ENCODE measurements at regions not wholly inside any gene's neighbourhood (a gene's known extent, or its start where the extent isn't known, plus 50 kb on each side); places are given as distances from the start of the nearest gene placed in this dataset.

DNA sequence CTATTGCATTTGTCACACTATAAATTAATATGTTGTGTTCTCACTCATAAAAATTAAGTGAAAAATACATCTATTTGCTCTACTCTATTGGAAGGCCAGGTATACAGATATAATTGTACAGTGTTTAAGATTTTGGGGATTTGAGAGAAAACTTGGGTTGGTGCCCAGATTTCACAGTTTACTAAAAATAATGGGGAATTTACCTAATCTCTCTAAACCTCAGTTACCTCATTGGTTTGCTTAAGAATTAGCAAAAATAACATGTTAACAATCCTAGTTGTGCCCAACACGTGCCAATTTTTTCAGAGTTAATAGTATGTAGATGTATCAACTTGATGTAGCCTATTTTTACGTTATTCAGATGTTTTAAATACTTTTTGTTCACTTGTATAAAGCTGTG is 1495.3 kb upstream of the PCDH7 start:
- Histone ChIP-seq H3K4me3 (no peak overlapping the region), H3K27me3 (no peaks in the 10 kb centered on the region), H3K4me1 (no peaks in the 10 kb centered on the region), H3K36me3 (no peaks in the 10 kb centered on the region), H3K27ac (no peak overlapping the region), H3K9me3 (no peaks in the 10 kb centered on the region)
- no peak for DNase-seq (ENCODE audit: low spot score in 2 of 2)
- WGBS, 2 donors = 73 to 80% methylated on average over 2 of the region's 2 CpGs
- TF ChIP-seq, protein P1, sequence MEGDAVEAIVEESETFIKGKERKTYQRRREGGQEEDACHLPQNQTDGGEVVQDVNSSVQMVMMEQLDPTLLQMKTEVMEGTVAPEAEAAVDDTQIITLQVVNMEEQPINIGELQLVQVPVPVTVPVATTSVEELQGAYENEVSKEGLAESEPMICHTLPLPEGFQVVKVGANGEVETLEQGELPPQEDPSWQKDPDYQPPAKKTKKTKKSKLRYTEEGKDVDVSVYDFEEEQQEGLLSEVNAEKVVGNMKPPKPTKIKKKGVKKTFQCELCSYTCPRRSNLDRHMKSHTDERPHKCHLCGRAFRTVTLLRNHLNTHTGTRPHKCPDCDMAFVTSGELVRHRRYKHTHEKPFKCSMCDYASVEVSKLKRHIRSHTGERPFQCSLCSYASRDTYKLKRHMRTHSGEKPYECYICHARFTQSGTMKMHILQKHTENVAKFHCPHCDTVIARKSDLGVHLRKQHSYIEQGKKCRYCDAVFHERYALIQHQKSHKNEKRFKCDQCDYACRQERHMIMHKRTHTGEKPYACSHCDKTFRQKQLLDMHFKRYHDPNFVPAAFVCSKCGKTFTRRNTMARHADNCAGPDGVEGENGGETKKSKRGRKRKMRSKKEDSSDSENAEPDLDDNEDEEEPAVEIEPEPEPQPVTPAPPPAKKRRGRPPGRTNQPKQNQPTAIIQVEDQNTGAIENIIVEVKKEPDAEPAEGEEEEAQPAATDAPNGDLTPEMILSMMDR (IDR thresholded peaks at IDR 0.05) = no peak
- TF ChIP-seq POLR2A (IDR thresholded peaks at IDR 0.05) (no peak), EP300 (IDR thresholded peaks at IDR 0.05) (no peak)

DNA sequence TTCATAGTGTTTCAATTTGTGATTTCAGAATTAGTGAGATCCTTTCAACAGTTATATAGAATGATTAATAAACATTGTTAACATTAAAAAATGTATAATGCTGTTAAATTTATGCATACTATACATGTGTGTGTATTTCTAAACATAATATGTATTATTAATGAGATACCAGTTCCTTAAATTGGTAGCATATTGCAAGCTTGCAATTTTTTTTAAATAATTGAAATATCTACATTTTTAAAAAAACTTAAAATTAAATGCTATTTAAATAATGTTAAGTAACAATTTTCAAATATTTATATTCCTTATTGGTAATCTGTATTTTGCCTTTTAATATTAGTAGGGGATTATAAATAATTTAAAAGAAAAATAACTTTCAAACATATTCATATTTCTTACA is 1479.5 kb upstream of the PCDH7 start:
- H3K9me3 ChIP-seq = no peaks in the 10 kb centered on the region
- H3K27ac ChIP-seq = no peak overlapping the region
- no peak for DNase-seq (ENCODE audit: low spot score in 2 of 2)
- H3K4me1 ChIP-seq = no peaks in the 10 kb centered on the region
- no peak for TF ChIP-seq POLR2A (IDR thresholded peaks at IDR 0.05)
- TF ChIP-seq, protein P1 (IDR thresholded peaks at IDR 0.05) = no peak
- TF ChIP-seq EP300 (IDR thresholded peaks at IDR 0.05) = no peak
- no peaks in the 10 kb centered on the region for H3K36me3 ChIP-seq
- no peaks in the 10 kb centered on the region for H3K27me3 ChIP-seq
- no peak overlapping the region for H3K4me3 ChIP-seq

DNA sequence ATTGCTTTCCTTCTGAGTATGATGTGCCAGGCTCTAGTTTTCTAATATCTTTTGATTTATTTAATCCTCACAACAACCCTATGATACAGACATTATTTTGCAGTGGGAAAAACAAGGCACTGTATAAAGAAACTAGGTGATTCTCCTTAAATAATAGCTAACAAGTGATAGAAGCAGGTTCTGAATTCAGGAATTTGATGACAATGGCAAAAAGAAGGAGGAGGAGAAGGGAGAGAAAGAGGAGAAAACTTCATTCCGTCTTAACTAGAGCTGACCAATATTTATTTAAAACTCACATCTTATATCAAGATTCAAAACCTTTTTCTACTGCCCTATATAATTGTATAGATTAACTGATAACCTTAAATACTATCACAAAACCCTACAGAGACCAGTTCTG is 1477.1 kb upstream of the PCDH7 start:
- H3K9me3 ChIP-seq = no peaks in the 10 kb centered on the region
- TF ChIP-seq EP300 (IDR thresholded peaks at IDR 0.05) (no peak), POLR2A (IDR thresholded peaks at IDR 0.05) (no peak)
- TF ChIP-seq, protein P1 (IDR thresholded peaks at IDR 0.05) = no peak
- no peak overlapping the region for H3K4me3 ChIP-seq
- no peaks in the 10 kb centered on the region for H3K27me3 ChIP-seq
- DNase-seq (ENCODE audit: low spot score in 2 of 2) = no peak
- no peaks in the 10 kb centered on the region for H3K4me1 ChIP-seq
- 88 to 91% methylated on average over 1 of the region's 1 CpG for WGBS, 2 donors
- H3K27ac ChIP-seq = no peak overlapping the region
- H3K36me3 ChIP-seq = no peaks in the 10 kb centered on the region

DNA sequence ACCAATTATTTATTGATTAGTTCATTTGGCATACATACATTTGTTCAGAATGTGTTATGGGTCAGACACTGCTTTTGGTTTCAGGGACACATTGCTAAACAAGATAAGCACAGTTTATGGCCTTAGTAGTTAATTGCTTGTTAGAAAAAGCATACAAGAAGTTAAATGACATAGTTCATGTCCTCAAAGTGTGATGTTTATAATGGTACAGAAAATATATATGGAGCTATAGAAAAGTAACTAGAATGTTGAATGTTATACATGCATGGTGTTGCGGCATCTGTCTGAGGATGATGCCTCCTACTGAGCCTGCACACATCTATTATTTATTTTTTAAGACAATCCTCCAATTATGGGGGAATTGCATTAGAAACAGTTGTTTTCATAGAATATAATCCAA is 1476.3 kb upstream of the PCDH7 start:
- Histone ChIP-seq H3K36me3 (no peaks in the 10 kb centered on the region), H3K4me1 (no peaks in the 10 kb centered on the region), H3K27me3 (no peaks in the 10 kb centered on the region), H3K4me3 (no peak overlapping the region), H3K9me3 (no peaks in the 10 kb centered on the region), H3K27ac (no peak overlapping the region)
- TF ChIP-seq, protein P1 (IDR thresholded peaks at IDR 0.05) = no peak
- TF ChIP-seq EP300 (IDR thresholded peaks at IDR 0.05) (no peak), POLR2A (IDR thresholded peaks at IDR 0.05) (no peak)
- WGBS, 2 donors = 95 to 100% methylated on average over 1 of the region's 1 CpG
- no peak for DNase-seq (ENCODE audit: low spot score in 2 of 2)

DNA sequence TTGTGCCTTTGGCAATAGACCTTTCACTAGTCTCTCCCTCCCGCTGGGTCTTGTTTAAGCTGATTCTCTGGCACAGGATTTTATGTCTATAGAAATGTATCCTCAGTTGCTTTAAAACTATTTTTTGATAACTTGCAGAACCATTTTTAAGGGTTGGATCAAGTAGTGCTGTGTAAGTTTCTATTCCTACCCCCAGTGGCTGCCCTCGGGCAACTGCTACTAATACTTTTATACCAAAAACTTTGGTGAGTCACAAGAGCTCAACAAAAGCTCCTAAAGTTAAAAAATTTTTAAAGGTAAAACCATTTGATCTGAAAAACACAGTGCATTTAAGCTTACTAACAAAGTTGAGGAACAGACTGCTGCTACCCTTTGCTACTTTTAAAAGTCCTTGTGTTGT is 1460.6 kb upstream of the PCDH7 start:
- no peak overlapping the region for H3K4me3 ChIP-seq
- no peaks in the 10 kb centered on the region for H3K36me3 ChIP-seq
- no peak overlapping the region for H3K27ac ChIP-seq
- DNase-seq (ENCODE audit: low spot score in 2 of 2) = no peak
- TF ChIP-seq EP300 (IDR thresholded peaks at IDR 0.05) (no peak), POLR2A (IDR thresholded peaks at IDR 0.05) (no peak)
- 72 to 84% methylated on average over 2 of the region's 2 CpGs for WGBS, 2 donors
- no peaks in the 10 kb centered on the region for H3K9me3 ChIP-seq
- H3K4me1 ChIP-seq = no peaks in the 10 kb centered on the region
- no peaks in the 10 kb centered on the region for H3K27me3 ChIP-seq

DNA sequence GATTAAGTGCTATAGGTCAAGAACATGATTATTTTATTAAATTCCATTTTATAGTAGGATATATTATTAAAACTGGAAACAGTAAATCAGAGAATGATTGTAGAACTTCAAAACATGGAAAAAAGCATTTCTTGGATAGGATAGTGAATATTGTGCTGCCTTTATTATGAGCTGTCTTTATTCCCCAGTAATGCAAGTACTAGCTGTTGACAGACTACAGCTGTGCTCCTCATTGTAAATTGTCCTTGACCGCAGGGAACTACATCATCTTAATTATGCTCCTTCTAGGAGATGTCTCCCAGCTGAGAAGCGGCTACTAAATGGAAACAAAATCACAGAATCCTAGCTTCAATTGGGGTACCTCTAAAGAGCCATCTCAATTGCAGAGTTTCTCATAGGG is 1457.2 kb upstream of the PCDH7 start:
- 88 to 95% methylated on average over 2 of the region's 2 CpGs for WGBS, 2 donors
- H3K36me3 ChIP-seq = no peaks in the 10 kb centered on the region

More for the DNA sequence above, 1457.2 kb upstream of the PCDH7 start:
- Histone ChIP-seq H3K27ac (no peak overlapping the region), H3K9me3 (no peaks in the 10 kb centered on the region), H3K4me1 (no peaks in the 10 kb centered on the region), H3K4me3 (no peak overlapping the region), H3K27me3 (no peaks in the 10 kb centered on the region)
- no peak for TF ChIP-seq POLR2A (IDR thresholded peaks at IDR 0.05)
- no peak for TF ChIP-seq EP300 (IDR thresholded peaks at IDR 0.05)
- TF ChIP-seq, protein P1 (IDR thresholded peaks at IDR 0.05) = no peak
- no peak for DNase-seq (ENCODE audit: low spot score in 2 of 2)

Data from tibial nerve (tissue), 4 donors.